Suprapubic skin (tissue), 3 donors: ENCODE measurements at regions not wholly inside any gene's neighbourhood (a gene's known extent, or its start where the extent isn't known, plus 50 kb on each side); places are given as distances from the start of the nearest gene placed in this dataset.

Experiments
- POLR2AphosphoS5 ChIP-seq, 3 donors: sonication (generic); formaldehyde crosslinking; IDR thresholded peaks; one replicate each; pipeline ENCODE4 v1.6.1; 2017; ENCODE audit warnings: antibody characterized with exemption in 3 of 3
- TF ChIP-seq, protein P1 (sequence below), 2 donors: fragments of 200-600 bp in 1 of 2; fragments of 450-650 bp in 1 of 2; sonication (generic) in 1 of 2; IDR thresholded peaks; one replicate each; pipeline ENCODE4 v1.5.1; 2016 to 2019; ENCODE audit warnings: antibody characterized with exemption in 2 of 2, mild to moderate bottlenecking in 1 of 2, moderate library complexity in 1 of 2

DNA sequence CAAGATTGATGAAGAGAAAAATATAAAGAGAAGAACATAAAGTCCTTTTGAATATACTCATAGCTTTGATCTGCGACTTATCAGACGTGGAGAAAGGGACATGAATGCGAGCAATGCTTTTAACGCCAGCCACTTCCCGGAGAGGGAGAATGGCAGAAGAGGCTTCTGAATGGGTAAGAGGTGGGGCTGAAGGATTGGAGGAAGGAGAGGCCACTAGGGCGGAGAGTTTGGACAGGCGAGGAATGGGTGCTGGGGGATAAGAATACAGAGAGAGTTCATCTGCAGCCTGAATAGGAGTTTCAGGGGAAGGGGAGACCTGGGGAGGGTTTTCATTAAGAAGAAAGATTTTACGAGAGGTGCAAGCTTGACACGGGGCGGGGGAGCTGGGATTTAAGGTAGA lies 2534.9 kb downstream of the PCDH7 start:
- TF ChIP-seq POLR2AphosphoS5 (IDR thresholded peaks at IDR 0.05): no peak
- TF ChIP-seq, protein P1, sequence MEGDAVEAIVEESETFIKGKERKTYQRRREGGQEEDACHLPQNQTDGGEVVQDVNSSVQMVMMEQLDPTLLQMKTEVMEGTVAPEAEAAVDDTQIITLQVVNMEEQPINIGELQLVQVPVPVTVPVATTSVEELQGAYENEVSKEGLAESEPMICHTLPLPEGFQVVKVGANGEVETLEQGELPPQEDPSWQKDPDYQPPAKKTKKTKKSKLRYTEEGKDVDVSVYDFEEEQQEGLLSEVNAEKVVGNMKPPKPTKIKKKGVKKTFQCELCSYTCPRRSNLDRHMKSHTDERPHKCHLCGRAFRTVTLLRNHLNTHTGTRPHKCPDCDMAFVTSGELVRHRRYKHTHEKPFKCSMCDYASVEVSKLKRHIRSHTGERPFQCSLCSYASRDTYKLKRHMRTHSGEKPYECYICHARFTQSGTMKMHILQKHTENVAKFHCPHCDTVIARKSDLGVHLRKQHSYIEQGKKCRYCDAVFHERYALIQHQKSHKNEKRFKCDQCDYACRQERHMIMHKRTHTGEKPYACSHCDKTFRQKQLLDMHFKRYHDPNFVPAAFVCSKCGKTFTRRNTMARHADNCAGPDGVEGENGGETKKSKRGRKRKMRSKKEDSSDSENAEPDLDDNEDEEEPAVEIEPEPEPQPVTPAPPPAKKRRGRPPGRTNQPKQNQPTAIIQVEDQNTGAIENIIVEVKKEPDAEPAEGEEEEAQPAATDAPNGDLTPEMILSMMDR (IDR thresholded peaks at IDR 0.05): no peak
